GM19324 (cell line): ENCODE measurements at regions not wholly inside any gene's neighbourhood (a gene's known extent, or its start where the extent isn't known, plus 50 kb on each side); places are given as distances from the start of the nearest gene placed in this dataset.
A peak's percentile ranks its signal among the peaks of the same experiment; 100 is the strongest.
"Not testable (repeated sequence)": the region's sequence is repeated elsewhere in the genome, so short reads cannot be mapped to it uniquely, and the experiment has no call there.

ENCODE experiments used
- ATAC-seq: cut with Tn5 transposase; IDR thresholded peaks from one replicate; pipeline ENCODE4 v1.9.1; 2021; ENCODE audit warnings: mild to moderate bottlenecking, moderate library complexity; ENCODE audit not compliant: unreplicated experiment, low FRiP score

GRCh38 chr14:89661392-89661791 is 244.4 kb upstream of the FOXN3 start:
- no peak for ATAC-seq

GRCh38 chr14:89660625-89661233 is 243.7 kb upstream of the FOXN3 start:
- not testable (repeated sequence) for ATAC-seq

- no peak for ATAC-seq
Observed at GRCh38 chr14:89660166-89660565, 243.1 kb upstream of the FOXN3 start.

GRCh38 chr14:89658977-89659670 is 242.1 kb upstream of the FOXN3 start:
- ATAC-seq, result no peak

- no peak for ATAC-seq
Observed at GRCh38 chr14:89657014-89657413, 240.0 kb upstream of the FOXN3 start.

- ATAC-seq, result no peak
Observed at GRCh38 chr14:89654998-89655397, 238.0 kb upstream of the FOXN3 start.

- no peak for ATAC-seq
Observed at GRCh38 chr14:89652352-89652751, 235.3 kb upstream of the FOXN3 start.

GRCh38 chr14:89651805-89652204 is 234.8 kb upstream of the FOXN3 start:
- no peak for ATAC-seq

GRCh38 chr14:89650077-89650978 is 233.3 kb upstream of the FOXN3 start:
- ATAC-seq, result no peak

GRCh38 chr14:89649451-89650075 is 232.5 kb upstream of the FOXN3 start:
- ATAC-seq, result no peak

- ATAC-seq, result no peak
Observed at GRCh38 chr14:89648924-89649323, 231.9 kb upstream of the FOXN3 start.

GRCh38 chr14:89648510-89648909 is 231.5 kb upstream of the FOXN3 start:
- no peak for ATAC-seq

GRCh38 chr14:89646971-89647370 is 229.9 kb upstream of the FOXN3 start:
- ATAC-seq, result no peak

GRCh38 chr14:89644641-89645040 is 227.6 kb upstream of the FOXN3 start:
- ATAC-seq, result no peak

- ATAC-seq, result peak; percentile 98
Observed at GRCh38 chr14:89641495-89642175, 224.6 kb upstream of the FOXN3 start.

GRCh38 chr14:89640141-89640540 is 223.1 kb upstream of the FOXN3 start:
- ATAC-seq, result no peak

GRCh38 chr14:89639687-89640086 is 222.7 kb upstream of the FOXN3 start:
- no peak for ATAC-seq

- ATAC-seq, result no peak
Observed at GRCh38 chr14:89638891-89639290, 221.9 kb upstream of the FOXN3 start.

GRCh38 chr14:89637581-89637980 is 220.5 kb upstream of the FOXN3 start:
- ATAC-seq, result no peak

- ATAC-seq, result no peak
Observed at GRCh38 chr14:89635615-89636014, 218.6 kb upstream of the FOXN3 start.
